GM23338 (cell line): ENCODE measurements at regions not wholly inside any gene's neighbourhood (a gene's known extent, or its start where the extent isn't known, plus 50 kb on each side); places are given as distances from the start of the nearest gene placed in this dataset.

Experiments
- CREB1 ChIP-seq: fragments of 250-450 bp; sonication (Bioruptor Pico); IDR thresholded peaks from 2 replicates; pipeline ENCODE4 v1.5.0; 2020; ENCODE audit warnings: low read depth, mild to moderate bottlenecking, moderate library complexity
- CTCF ChIP-seq, 2 experiments: fragments of 200-600 bp in 1 of 2; sonication (generic) in 1 of 2; conservative IDR thresholded peaks; 2 replicates each; pipeline versions ENCODE4 v1.5.1 to v1.6.1; 2016 to 2017; ENCODE audit warnings: antibody characterized with exemption in 2 of 2, low read depth in 2 of 2, mild to moderate bottlenecking in 2 of 2, moderate library complexity in 1 of 2
- ETS1 ChIP-seq: IDR thresholded peaks from 2 replicates; pipeline ENCODE4 v1.6.1; 2016; ENCODE audit warnings: antibody characterized with exemption
- EZH2 ChIP-seq: fragments of 200-600 bp; sonication (generic); IDR thresholded peaks from one replicate; pipeline ENCODE4 v1.8.0; 2017; ENCODE audit warnings: antibody characterized with exemption, mild to moderate bottlenecking, low read depth; ENCODE audit not compliant: unreplicated experiment
- EZH2phosphoT487 ChIP-seq: fragments of 200-600 bp; sonication (generic); IDR thresholded peaks from one replicate; pipeline ENCODE4 v1.8.1; 2018; ENCODE audit warnings: antibody characterized with exemption; ENCODE audit not compliant: unreplicated experiment
- JUNB ChIP-seq: IDR thresholded peaks from one replicate; pipeline ENCODE4 v1.6.1; 2016; ENCODE audit warnings: antibody characterized with exemption; ENCODE audit not compliant: unreplicated experiment
- NANOG ChIP-seq: IDR thresholded peaks from 2 replicates; pipeline ENCODE4 v1.6.1; 2016; ENCODE audit warnings: antibody characterized with exemption, borderline replicate concordance
- POLR2AphosphoS5 ChIP-seq: IDR thresholded peaks from 2 replicates; pipeline ENCODE4 v1.6.1; 2016; ENCODE audit warnings: antibody characterized with exemption, low read depth
- REST ChIP-seq: IDR thresholded peaks from one replicate; pipeline ENCODE4 v1.6.1; 2018; ENCODE audit warnings: antibody characterized with exemption; ENCODE audit not compliant: unreplicated experiment
- STAT1 ChIP-seq: IDR thresholded peaks from one replicate; pipeline ENCODE4 v1.6.1; 2016; ENCODE audit warnings: antibody characterized with exemption; ENCODE audit not compliant: unreplicated experiment
- ZNF114 ChIP-seq: fragments of 250-450 bp; sonication (Bioruptor Pico); IDR thresholded peaks from 2 replicates; pipeline ENCODE4 v1.5.0; 2020; ENCODE audit warnings: mild to moderate bottlenecking, moderate library complexity
- ZNF331 ChIP-seq: fragments of 250-450 bp; sonication (Bioruptor Pico); IDR thresholded peaks from 2 replicates; pipeline ENCODE4 v1.5.0; 2020; ENCODE audit warnings: low read depth, mild to moderate bottlenecking, moderate library complexity
- ZNF462 ChIP-seq: fragments of 250-450 bp; sonication (Bioruptor Pico); IDR thresholded peaks from 2 replicates; pipeline ENCODE4 v1.5.0; 2020; ENCODE audit warnings: mild to moderate bottlenecking, moderate library complexity

- TF ChIP-seq CTCF (conservative IDR thresholded peaks at IDR 0.05; ENCODE audit: low read depth in 2 of 2) (no peak), POLR2AphosphoS5 (no peak), ETS1 (no peak), EZH2phosphoT487 (no peak), REST (no peak), CREB1 (no peak), EZH2 (no peak), ZNF114 (CRISPR knock-in tag) (no peak), JUNB (no peak), NANOG (no peak), STAT1 (no peak), ZNF331 (CRISPR knock-in tag) (no peak), ZNF462 (CRISPR knock-in tag) (no peak)
These were observed 305.2 kb downstream of the TXNL1 start for GRCh38 chr18:56333146-56333545.
